HEK293 (cell line): ENCODE measurements at regions not wholly inside any gene's neighbourhood (a gene's known extent, or its start where the extent isn't known, plus 50 kb on each side); places are given as distances from the start of the nearest gene placed in this dataset.

Source experiments
- ATF2 ChIP-seq: fragments of 450-650 bp; formaldehyde crosslinking; IDR thresholded peaks from 2 replicates; pipeline ENCODE4 v1.5.1; 2016; ENCODE audit warnings: missing biosample characterization, missing genetic modification characterization, low read depth
- CTCF ChIP-seq: fragments of 450-650 bp; formaldehyde crosslinking; IDR thresholded peaks from 2 replicates; pipeline ENCODE4 v1.5.1; 2016; ENCODE audit warnings: missing biosample characterization, missing genetic modification characterization
- HOXA7 ChIP-seq: sonication (generic); formaldehyde crosslinking; IDR thresholded peaks from 2 replicates; pipeline ENCODE4 v1.8.1; 2022; ENCODE audit warnings: missing genetic modification reagents, borderline replicate concordance
- PBX3 ChIP-seq: sonication (generic); formaldehyde crosslinking; IDR thresholded peaks from 2 replicates; pipeline ENCODE4 v1.8.1; 2022; ENCODE audit warnings: mild to moderate bottlenecking, moderate library complexity, missing genetic modification reagents
- TSHZ1 ChIP-seq: fragments of 450-650 bp; formaldehyde crosslinking; IDR thresholded peaks from 2 replicates; pipeline ENCODE4 v1.5.1; 2016; ENCODE audit warnings: missing biosample characterization, missing genetic modification characterization, borderline replicate concordance
- ZNF138 ChIP-seq: fragments of 450-650 bp; formaldehyde crosslinking; IDR thresholded peaks from 2 replicates; pipeline ENCODE4 v1.5.1; 2016; ENCODE audit warnings: missing biosample characterization, missing genetic modification characterization, borderline replicate concordance
- ZNF292 ChIP-seq: fragments of 450-650 bp; formaldehyde crosslinking; IDR thresholded peaks from 2 replicates; pipeline ENCODE4 v1.5.1; 2016; ENCODE audit warnings: low read depth, missing biosample characterization, missing genetic modification characterization, borderline replicate concordance
- ZNF354C ChIP-seq: fragments of 450-650 bp; formaldehyde crosslinking; IDR thresholded peaks from 2 replicates; pipeline ENCODE4 v1.5.1; 2016; ENCODE audit warnings: missing biosample characterization, missing genetic modification characterization, low read depth, borderline replicate concordance
- ZNF792 ChIP-seq: fragments of 450-650 bp; formaldehyde crosslinking; IDR thresholded peaks from 2 replicates; pipeline ENCODE4 v1.5.1; 2016; ENCODE audit warnings: missing biosample characterization, missing genetic modification characterization

GRCh38 chr3:124552224-124552623, 178.0 kb upstream of the UMPS start:
- TF ChIP-seq HOXA7 (CRISPR knock-in tag) (no peak), ZNF354C (no peak), ZNF292 (tag by site-specific recombination) (no peak), ATF2 (tag by site-specific recombination) (no peak), ZNF138 (tag by site-specific recombination) (no peak), PBX3 (no peak), CTCF (tag by site-specific recombination) (no peak), TSHZ1 (tag by site-specific recombination) (no peak), ZNF792 (tag by site-specific recombination) (no peak)
